ENCODE measurements at regions not wholly inside any gene's neighbourhood (a gene's known extent, or its start where the extent isn't known, plus 50 kb on each side); places are given as distances from the start of the nearest gene placed in this dataset.
A peak's percentile ranks its signal among the peaks of the same experiment; 100 is the strongest.

GRCh38 chr14:100955201-100955600, 51.7 kb upstream of the RTL1 start:
- no peak for DNase-seq

GRCh38 chr14:100962494-100962893, 59.0 kb upstream of the RTL1 start:
- DNase-seq, result no peak

- DNase-seq, result no peak
Observed at GRCh38 chr14:100965296-100965695, 61.8 kb upstream of the RTL1 start.

GRCh38 chr14:100967178-100967577, 63.7 kb upstream of the RTL1 start:
- DNase-seq, result no peak

GRCh38 chr14:100967930-100968329, 64.4 kb upstream of the RTL1 start:
- DNase-seq, result no peak

- no peak for DNase-seq
Observed at GRCh38 chr14:100972118-100972897, 68.8 kb upstream of the RTL1 start.

- no peak for DNase-seq
Observed at GRCh38 chr14:100975671-100976070, 72.1 kb upstream of the RTL1 start.

- no peak for DNase-seq
Observed at GRCh38 chr14:100979079-100979478, 75.6 kb upstream of the RTL1 start.

- DNase-seq, result no peak
Observed at GRCh38 chr14:100979780-100980179, 76.3 kb upstream of the RTL1 start.

- no peak for DNase-seq
Observed at GRCh38 chr14:100980823-100981222, 77.3 kb upstream of the RTL1 start.

- no peak for DNase-seq
Observed at GRCh38 chr14:100981809-100982208, 78.3 kb upstream of the RTL1 start.

GRCh38 chr14:100982353-100982752, 78.8 kb upstream of the RTL1 start:
- no peak for DNase-seq

GRCh38 chr14:100982762-100983161, 79.2 kb upstream of the RTL1 start:
- no peak for DNase-seq

- no peak for DNase-seq
Observed at GRCh38 chr14:100983710-100984109, 80.2 kb upstream of the RTL1 start.

- DNase-seq, result no peak
Observed at GRCh38 chr14:100988011-100988410, 84.5 kb upstream of the RTL1 start.

GRCh38 chr14:100988411-100988900, 84.9 kb upstream of the RTL1 start:
- peak in 1 of 51 donors; percentile 19 for DNase-seq

- DNase-seq, result no peak
Observed at GRCh38 chr14:100988956-100989355, 85.4 kb upstream of the RTL1 start.

- no peak for DNase-seq
Observed at GRCh38 chr14:100989924-100990323, 86.4 kb upstream of the RTL1 start.

GRCh38 chr14:100994082-100994481, 90.6 kb upstream of the RTL1 start:
- DNase-seq, result no peak

GRCh38 chr14:100994756-100995330, 91.3 kb upstream of the RTL1 start:
- no peak for DNase-seq

- DNase-seq, result no peak
Observed at GRCh38 chr14:101000711-101001250, 97.3 kb upstream of the RTL1 start.

GRCh38 chr14:101001311-101002069, 98.0 kb upstream of the RTL1 start:
- DNase-seq, result no peak

All from hypothalamus (tissue), 51 donors.